MM.1S (cell line): ENCODE measurements at regions not wholly inside any gene's neighbourhood (a gene's known extent, or its start where the extent isn't known, plus 50 kb on each side); places are given as distances from the start of the nearest gene placed in this dataset.

Experiments
- CTCF ChIP-seq: fragments of 300-600 bp; sonication (generic); IDR thresholded peaks from 2 replicates; pipeline ENCODE4 v1.5.1; 2016; ENCODE audit warnings: antibody characterized with exemption, low read length, mixed read lengths
- EZH2phosphoT487 ChIP-seq: fragments of 300-600 bp; sonication (generic); IDR thresholded peaks from 2 replicates; pipeline ENCODE4 v1.6.1; 2018; ENCODE audit warnings: antibody characterized with exemption, low read length

- TF ChIP-seq CTCF: no peak
- TF ChIP-seq EZH2phosphoT487: no peak
Observed at GRCh38 chr3:26347150-26347549, 275.4 kb upstream of the LRRC3B start.
